Gastrocnemius medialis (tissue), 4 donors: ENCODE measurements at regions not wholly inside any gene's neighbourhood (a gene's known extent, or its start where the extent isn't known, plus 50 kb on each side); places are given as distances from the start of the nearest gene placed in this dataset.

Experiments used
- ATAC-seq, 2 donors: fragments of 150-250 bp; one replicate each; pipeline ENCODE4 v1.9.1; 2016
- DNase-seq, 2 donors: peaks; one replicate each; pipeline ENCODE4 v3.0.0-alpha.2; 2019
- H3K27ac ChIP-seq, 4 donors: fragments of 200-600 bp; sonication (generic); 1 replicate in 1 of 4; 2 replicates in 3 of 4; pipeline ENCODE4 v1.5.1; 2016 to 2018; ENCODE audit warnings: mild to moderate bottlenecking in 2 of 4, moderate library complexity in 1 of 4
- H3K27me3 ChIP-seq, 3 donors: fragments of 200-600 bp; sonication (generic) in 2 of 3; 1 replicate in 1 of 3; 2 replicates in 2 of 3; pipeline versions ENCODE4 v1.5.1 to v1.6.0; 2016 to 2019; ENCODE audit warnings: mild to moderate bottlenecking in 1 of 3, moderate library complexity in 1 of 3
- H3K36me3 ChIP-seq, 2 donors: fragments of 200-600 bp; sonication (generic) in 1 of 2; one replicate each; pipeline ENCODE4 v1.5.1; 2017 to 2018
- H3K4me1 ChIP-seq, 2 donors: fragments of 200-600 bp; sonication (generic) in 1 of 2; one replicate each; pipeline ENCODE4 v1.5.1; 2016 to 2017; ENCODE audit warnings: mild to moderate bottlenecking in 2 of 2
- H3K4me3 ChIP-seq, 4 donors: fragments of 200-600 bp; sonication (generic) in 3 of 4; 1 replicate in 1 of 4; 2 replicates in 3 of 4; pipeline ENCODE4 v1.5.1; 2016 to 2019; ENCODE audit warnings: mild to moderate bottlenecking in 2 of 4
- H3K9me3 ChIP-seq, 3 donors: fragments of 200-600 bp; sonication (generic) in 2 of 3; 1 replicate in 1 of 3; 2 replicates in 2 of 3; pipeline ENCODE4 v1.5.1; 2016 to 2019
- CTCF ChIP-seq, 5 experiments: fragments of 450-650 bp in 3 of 5; fragments of 200-600 bp in 2 of 5; sonication (generic) in 2 of 5; IDR thresholded peaks in 4 of 5; conservative IDR thresholded peaks in 1 of 5; 1 replicate in 4 of 5; 2 replicates in 1 of 5; pipeline ENCODE4 v1.5.1; 2016 to 2019; ENCODE audit warnings: antibody characterized with exemption in 5 of 5, mild to moderate bottlenecking in 3 of 5, moderate library complexity in 3 of 5
- POLR2A ChIP-seq, 2 donors: fragments of 450-650 bp; IDR thresholded peaks; one replicate each; pipeline ENCODE4 v1.6.1; 2017; ENCODE audit warnings: antibody characterized with exemption in 2 of 2, mild to moderate bottlenecking in 2 of 2, moderate library complexity in 2 of 2
- in situ Hi-C, 4 donors: fragments of 200-750 bp; cut with MboI; loops; one replicate each; pipeline versions ENCODE4 v1.15.0 to v1.8.0; 2017; ENCODE audit warnings: low sequenced_read_pairs in 4 of 4
- intact Hi-C: fragments of 100-400 bp; cut with DNase I; formaldehyde crosslinking; loops from one replicate; pipeline ENCODE4 v1.15.1; 2023; ENCODE audit warnings: low total_unique reads

GRCh38 chr14:84203896-84204295, 1326.0 kb upstream of the FLRT2 start:
- H3K27me3 ChIP-seq: no peaks in the 10 kb centered on the region
- H3K36me3 ChIP-seq: no peaks in the 10 kb centered on the region
- ATAC-seq: no peak
- no peaks in the 10 kb centered on the region for H3K4me1 ChIP-seq
- no peak for DNase-seq
- intact Hi-C loops (no loop called here), in situ Hi-C loops (no loop called here)
- H3K4me3 ChIP-seq: no peak overlapping the region
- no peaks in the 10 kb centered on the region for H3K9me3 ChIP-seq
- no peak overlapping the region for H3K27ac ChIP-seq
- TF ChIP-seq CTCF (IDR thresholded peaks at IDR 0.05 in 4 of 5, conservative IDR thresholded peaks at IDR 0.05 in 1 of 5) (no peak), POLR2A (IDR thresholded peaks at IDR 0.05) (no peak)

GRCh38 chr14:84208451-84208850, 1321.5 kb upstream of the FLRT2 start:
- Histone ChIP-seq H3K27ac (no peak overlapping the region), H3K4me3 (no peak overlapping the region), H3K4me1 (no peaks in the 10 kb centered on the region), H3K36me3 (no peaks in the 10 kb centered on the region), H3K9me3 (no peaks in the 10 kb centered on the region), H3K27me3 (no peaks in the 10 kb centered on the region)
- ATAC-seq: no peak
- DNase-seq: no peak
- TF ChIP-seq CTCF (IDR thresholded peaks at IDR 0.05 in 4 of 5, conservative IDR thresholded peaks at IDR 0.05 in 1 of 5): no peak
- TF ChIP-seq POLR2A (IDR thresholded peaks at IDR 0.05): no peak
- in situ Hi-C loops (no loop called here), intact Hi-C loops (no loop called here)

- no peaks in the 10 kb centered on the region for H3K9me3 ChIP-seq
- DNase-seq (no peak), ATAC-seq (no peak)
- no peaks in the 10 kb centered on the region for H3K27me3 ChIP-seq
- H3K4me3 ChIP-seq: no peak overlapping the region
- intact Hi-C loops (no loop called here), in situ Hi-C loops (no loop called here)
- no peaks in the 10 kb centered on the region for H3K36me3 ChIP-seq
- no peak overlapping the region for H3K27ac ChIP-seq
- no peaks in the 10 kb centered on the region for H3K4me1 ChIP-seq
- no peak for TF ChIP-seq CTCF (IDR thresholded peaks at IDR 0.05 in 4 of 5, conservative IDR thresholded peaks at IDR 0.05 in 1 of 5)
These were observed 1320.9 kb upstream of the FLRT2 start for GRCh38 chr14:84209031-84209430.

GRCh38 chr14:84217066-84217465, 1312.9 kb upstream of the FLRT2 start:
- Histone ChIP-seq H3K4me3 (no peak overlapping the region), H3K4me1 (no peaks in the 10 kb centered on the region), H3K9me3 (no peaks in the 10 kb centered on the region), H3K27me3 (no peaks in the 10 kb centered on the region), H3K36me3 (no peaks in the 10 kb centered on the region), H3K27ac (no peak overlapping the region)
- no peak for TF ChIP-seq POLR2A (IDR thresholded peaks at IDR 0.05)
- ATAC-seq (no peak), DNase-seq (no peak)
- intact Hi-C loops (no loop called here), in situ Hi-C loops (no loop called here)

GRCh38 chr14:84225268-84225667, 1304.7 kb upstream of the FLRT2 start:
- Histone ChIP-seq H3K4me3 (no peak overlapping the region), H3K36me3 (no peaks in the 10 kb centered on the region), H3K9me3 (no peaks in the 10 kb centered on the region), H3K27ac (no peak overlapping the region), H3K27me3 (no peaks in the 10 kb centered on the region), H3K4me1 (no peaks in the 10 kb centered on the region)
- intact Hi-C loops (no loop called here), in situ Hi-C loops (no loop called here)
- TF ChIP-seq POLR2A (IDR thresholded peaks at IDR 0.05): no peak
- TF ChIP-seq CTCF (IDR thresholded peaks at IDR 0.05 in 4 of 5, conservative IDR thresholded peaks at IDR 0.05 in 1 of 5): no peak
- ATAC-seq (no peak), DNase-seq (no peak)
